ENCODE measurements at regions not wholly inside any gene's neighbourhood (a gene's known extent, or its start where the extent isn't known, plus 50 kb on each side); places are given as distances from the start of the nearest gene placed in this dataset.
"Not testable (repeated sequence)": the region's sequence is repeated elsewhere in the genome, so short reads cannot be mapped to it uniquely, and the experiment has no call there.

DNA sequence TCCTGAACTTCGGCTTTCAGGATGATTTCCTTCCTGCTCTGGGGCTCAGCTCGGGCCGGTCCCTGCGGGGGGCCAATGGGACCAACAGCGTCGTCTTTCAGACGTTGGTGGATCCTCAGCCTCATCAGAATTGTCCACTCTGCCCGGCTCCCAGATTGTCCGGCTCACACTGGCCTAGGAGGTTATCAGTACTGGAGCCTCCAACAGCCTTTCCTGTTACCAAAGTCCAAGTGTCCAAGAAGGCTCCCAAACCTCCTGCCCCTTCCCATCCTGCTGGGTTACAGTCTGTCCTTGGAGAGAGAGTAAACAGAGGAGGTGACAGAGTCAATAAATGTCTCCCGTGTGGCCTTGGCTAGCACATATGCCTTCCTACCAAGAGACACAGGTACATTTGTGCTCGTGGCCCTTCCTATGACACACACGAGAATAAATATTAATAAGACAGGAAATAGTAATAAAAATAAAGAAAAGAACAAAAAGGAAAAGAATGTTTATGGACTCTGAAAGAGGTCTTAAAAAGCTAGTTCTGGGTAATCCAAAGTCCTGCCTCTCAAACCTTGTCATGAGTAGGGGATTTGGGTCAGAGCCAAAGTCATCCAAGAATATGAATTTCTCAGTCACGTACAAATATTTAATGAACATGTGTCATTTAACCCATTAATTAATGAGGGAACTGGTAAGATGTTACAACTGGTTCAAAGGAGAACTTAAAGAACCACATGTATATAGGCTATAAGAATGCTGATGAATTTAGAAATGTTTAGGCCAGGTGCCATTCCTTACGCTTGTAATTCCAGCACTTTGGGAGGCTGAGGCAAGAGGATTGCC, 80.8 kb upstream of the SLC2A1 start:
- no peak for DNase-seq

DNA sequence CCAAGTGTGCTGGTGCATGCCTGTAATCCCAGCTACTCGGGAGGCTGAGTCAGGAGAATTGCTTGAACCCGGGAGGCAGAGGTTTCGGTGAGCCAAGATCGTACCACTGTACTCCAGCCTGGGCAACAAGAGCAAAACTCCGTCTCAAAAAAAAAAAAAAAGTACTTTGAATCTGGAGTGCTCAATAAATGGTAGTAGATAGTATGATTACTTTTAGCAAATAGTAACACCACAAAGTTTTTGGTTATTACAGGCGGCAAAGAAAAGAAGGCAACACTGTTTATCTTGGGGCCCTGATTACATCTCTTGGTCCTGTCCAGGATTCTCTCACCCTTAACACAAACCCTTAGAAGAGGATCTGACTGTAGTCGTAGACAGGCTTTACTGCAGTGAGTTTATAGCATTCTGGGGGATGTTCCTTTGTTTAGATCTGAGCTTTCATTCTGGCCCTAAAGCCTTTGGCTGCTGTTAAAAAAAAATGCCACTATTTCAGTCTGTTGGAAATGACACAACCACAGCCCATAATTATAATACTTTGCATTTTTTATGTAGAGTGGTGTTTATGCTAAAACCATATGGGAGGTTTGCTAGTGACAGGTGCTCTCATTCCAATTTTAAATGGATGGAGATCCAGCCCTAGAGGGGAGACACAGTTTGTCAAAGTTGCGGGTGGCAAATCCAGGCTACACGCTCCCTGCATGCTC, 79.7 kb upstream of the SLC2A1 start:
- no peak for DNase-seq

DNA sequence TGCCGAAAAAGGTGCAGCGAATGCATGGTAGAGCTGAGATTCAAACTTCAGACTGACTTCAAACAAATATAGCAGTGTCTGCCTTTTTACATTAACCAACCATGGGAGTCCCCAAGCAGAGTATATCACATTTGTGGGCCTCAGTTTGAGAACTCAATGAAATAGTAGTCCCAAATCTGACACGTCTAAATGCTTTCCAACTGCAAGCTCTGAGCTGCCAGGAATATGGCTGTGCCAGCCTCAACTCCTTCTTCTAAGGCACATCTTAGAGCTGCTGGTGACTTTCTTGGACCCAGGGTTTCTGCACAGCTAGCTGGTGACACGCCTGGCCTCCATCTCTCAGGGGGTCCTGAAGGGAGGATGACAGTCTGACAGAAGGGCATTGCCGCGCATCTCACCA, 78.8 kb upstream of the SLC2A1 start:
- DNase-seq = no peak

DNA sequence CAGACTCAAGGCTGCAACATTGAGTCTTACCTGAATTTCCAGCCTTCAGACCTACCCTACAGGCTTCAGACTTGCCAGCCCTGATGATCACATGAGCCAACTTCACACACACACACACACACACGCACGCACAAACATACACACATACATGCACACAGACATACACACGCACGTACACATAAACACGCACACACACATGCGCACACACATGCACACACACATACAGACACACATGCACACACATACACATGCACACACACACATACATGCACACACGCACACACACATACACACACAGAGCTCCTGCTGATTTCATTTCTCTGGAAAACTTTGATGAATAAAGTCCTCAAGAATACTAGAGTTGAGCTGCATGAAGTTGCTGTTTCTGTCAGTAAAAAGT, 78.3 kb upstream of the SLC2A1 start:
- DNase-seq = no peak

DNA sequence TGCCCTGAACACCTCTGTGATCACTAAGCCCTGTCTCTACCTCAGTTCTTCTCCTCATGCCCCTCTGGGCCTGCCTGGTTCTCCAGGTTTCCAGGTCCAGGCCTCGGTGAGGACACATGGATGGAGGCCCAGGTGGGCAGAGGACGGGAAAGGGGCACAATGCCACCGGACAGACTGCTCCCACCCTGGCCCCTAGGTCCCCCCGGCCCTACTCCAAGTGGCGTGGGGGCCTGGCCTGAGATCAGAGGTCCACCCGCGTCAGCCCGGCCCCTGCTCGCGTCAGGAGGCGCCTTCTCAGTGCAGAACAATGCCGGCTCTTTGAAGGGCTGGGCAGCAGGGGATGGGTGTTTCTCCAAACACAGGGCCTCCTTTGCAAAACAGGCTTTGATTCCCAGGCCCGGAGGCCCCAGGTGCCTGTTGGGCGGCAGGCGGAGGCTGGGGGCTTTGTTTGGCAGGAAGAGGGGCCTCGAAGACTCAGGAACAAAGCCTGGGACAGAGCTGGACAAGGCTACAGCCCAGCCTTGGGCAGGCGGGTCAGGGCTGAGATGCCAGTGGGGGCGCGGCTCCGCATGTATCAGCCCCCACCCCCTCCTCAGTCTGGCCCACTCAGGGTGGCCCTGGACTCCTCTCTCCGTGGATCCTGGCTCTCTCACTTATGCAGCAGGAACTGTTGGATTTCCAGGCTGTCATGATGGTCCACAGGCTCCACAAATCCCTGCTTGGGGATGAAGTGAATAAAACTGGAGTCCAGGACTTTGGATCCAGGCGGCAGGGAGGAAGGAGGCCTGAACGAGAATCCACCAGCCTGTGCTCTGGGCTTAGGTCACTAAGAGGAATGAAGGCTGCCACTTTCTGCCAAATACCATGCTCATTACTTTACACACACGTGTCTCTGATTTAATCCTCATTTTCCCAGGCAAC, 77.4 kb upstream of the SLC2A1 start:
- DNase-seq = no peak

DNA sequence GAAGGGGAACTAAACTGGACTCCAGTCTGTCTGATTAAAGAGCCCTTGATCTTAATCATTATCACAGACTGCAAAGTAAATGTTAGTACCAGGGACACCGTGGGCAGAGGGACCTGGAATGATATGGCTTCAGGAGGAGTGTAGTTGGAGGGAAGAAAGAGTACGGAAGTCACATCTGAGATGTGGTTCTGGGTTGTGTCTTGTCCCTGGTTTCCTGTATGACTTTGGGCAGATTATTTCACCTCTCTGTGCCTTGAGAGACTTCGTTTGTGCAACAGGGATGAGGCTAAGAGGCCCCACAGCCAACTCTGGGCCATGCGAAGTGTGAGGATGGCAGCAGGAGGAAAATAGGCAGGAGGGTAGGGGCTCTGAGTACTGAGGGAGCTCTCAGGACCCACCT, 76.1 kb upstream of the SLC2A1 start:
- DNase-seq = no peak

DNA sequence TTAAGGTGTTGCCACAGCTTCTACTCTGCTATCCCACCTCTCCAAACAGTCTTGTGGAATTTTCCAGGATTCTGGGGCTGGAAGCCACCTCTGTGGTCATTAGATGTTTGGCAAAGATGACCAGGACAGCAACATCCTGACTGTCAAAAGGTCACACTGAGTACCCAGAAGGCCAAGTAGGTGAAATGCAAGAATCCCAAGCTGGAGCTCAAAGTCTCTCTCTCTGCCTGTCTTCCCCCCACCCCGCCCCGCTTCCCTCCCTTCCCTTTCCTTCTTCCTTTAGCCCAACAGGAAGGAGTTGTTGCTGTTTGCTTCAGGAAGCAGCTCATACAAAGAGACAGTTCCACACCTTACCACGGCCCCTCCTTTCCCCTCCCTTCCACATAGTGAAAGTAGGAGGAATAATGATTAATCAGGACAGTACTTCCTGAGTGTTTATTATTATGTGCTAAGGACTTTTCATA, 75.6 kb upstream of the SLC2A1 start:
- DNase-seq = no peak

DNA sequence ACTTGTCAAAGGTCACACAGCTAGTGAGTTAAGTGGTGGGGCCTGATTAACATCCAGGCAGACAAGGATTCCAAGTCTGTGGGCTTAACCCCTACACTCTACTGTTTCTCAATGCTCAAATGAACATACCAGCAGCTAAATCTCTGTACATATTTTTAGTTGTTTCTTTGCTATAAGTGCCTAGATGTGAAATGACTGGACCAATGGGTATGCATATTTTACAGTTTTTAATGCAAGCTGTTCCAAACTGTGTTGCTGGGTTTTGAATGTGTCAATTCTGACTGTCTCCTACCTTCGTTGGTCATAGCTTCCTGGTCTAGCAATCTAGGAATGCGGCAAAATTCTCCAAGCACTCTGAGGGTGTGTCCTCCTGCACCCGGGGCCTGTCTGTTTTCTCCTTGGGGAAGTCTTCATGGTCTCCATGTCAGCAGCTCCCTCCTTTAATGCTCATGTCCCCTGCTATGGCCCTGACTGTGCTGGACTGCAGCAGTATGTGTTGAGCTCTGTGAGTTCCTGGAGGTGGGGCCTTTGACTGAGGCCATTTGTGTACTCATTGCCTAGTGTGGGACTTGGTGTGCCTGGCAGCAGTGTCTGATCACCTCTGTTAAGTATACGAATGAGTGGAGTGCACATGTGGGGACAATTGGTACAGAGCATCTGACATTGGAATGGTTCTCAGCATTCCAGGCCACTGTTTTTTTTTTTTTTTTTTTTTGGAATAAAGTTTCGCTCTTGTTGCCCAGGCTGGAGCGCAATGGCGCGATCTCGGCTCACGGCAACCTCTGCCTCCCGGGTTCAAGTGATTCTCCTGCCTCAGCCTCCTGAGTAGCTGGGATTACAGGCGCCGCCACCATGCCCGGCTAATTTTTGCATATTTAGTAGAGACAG, 72.9 kb upstream of the SLC2A1 start:
- no peak for DNase-seq

DNA sequence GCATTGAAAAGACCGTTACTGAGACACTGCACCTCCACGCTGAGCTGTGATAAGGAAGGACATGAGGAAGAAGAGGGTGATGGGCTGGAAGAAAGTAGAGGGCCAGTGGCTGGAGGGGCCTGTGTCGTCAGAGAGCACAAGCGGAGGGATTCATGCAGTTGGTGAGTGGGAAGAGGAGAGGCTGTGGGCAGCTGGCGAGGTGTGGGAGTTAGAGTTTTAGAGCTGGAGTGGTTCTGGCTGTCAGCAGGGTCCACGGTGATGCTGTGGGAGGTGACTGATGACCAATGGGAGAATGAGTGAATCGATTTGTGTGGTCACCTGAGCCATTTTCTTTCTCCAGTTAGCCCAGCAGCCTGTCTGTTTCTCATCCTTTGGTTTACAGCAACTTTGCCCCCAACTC, 66.2 kb upstream of the SLC2A1 start:
- DNase-seq = no peak

DNA sequence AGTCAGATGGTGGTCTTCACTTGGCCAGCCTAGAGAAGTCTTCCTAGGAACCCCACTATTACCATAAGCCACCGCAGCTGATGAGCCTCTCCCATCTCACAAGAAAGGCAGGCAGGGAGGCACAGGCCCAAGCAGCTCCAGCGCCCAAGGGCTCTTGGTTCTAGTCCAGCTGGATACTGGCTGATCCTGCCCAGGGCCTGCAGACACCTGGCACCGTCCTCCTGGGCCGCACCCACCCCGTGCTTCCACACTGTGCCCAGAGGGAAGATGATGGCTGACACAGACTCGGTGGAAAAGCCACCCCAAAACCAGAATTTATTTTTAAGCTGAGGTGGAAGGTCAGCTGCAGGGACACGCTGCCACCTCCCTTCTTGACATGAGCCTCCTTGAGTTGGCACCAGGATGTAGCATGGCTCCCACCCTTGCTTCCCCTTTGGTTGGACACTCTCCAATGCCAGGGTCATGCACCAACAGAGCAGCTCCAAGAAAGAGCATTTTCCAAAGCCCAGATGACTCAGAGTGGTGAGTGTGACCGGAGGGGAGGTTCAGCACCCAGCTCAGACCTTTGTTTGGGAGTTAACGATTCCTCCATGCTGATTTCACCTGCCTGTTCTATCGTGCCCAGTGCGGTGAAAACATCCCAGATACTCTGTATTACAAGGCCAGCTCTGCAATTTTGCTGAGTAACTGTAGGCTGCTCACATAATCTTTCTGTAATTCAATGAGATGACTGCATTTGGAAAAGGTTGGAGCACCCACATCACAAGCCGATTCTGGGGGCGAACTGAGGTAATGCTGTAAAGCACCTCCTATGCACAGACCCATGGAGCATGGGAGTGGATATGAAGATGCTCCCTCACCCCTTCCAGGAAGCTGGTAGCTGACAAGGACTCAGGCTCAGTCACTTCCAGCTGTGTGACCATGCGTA, 63.1 kb upstream of the SLC2A1 start:
- no peak for DNase-seq

DNA sequence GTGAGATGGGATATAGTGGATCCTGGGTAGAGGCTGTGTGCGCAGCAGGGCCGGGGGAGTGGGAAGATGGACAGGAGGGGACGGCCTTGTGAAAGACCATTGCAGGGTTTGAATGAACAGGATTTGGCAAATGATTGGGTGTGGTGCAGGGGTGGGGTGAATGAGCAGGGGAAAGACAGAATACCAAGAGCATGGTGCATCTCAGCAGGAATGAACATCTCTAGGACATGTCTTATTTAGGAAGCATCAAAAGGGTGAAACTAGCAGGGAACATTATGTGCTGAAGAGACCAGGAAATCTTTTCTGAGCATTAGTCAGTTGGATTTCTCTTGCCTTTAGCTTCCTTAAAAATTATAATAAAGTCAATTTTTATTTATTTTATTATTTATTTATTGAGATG, 60.6 kb upstream of the SLC2A1 start:
- no peak for DNase-seq

DNA sequence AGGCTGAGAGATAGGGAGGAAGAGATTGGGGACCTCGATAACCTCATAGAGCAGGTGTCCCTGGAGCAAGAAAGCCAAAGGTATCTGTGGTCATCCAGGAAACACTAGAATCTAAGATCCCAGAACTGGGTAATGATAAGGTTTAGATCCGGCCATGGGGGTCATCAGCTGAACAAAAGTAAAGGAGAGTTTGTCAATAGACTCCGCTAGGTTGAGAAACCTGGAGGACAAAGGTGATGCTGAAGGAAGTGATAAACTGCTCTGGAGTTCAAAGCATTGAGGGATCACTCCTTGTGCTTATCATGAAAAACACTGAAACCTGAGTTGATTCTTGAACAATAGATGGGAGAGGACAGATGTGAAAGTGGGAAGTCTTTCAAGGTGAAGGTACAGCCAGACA, 59.5 kb upstream of the SLC2A1 start:
- DNase-seq = no peak

DNA sequence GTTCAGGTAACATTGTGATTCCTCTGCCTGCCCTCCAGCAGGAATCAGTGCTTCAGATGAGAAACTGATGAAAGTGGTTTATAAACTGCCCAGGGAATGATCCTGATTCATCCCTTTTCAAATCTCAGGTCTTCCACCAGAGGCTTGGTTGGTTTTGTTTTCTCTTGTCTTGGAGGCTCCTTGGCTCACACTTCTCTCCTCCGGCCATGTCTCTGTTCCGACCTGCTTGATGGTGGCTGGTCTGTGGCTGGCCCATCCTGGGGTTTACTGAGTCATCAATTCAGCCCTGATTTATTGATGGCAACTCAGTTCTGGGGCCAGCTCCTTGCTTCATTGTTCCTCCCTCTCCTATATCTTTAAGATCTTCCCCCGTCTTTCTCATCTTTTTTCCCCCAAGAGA, 56.6 kb upstream of the SLC2A1 start:
- no peak for DNase-seq

DNA sequence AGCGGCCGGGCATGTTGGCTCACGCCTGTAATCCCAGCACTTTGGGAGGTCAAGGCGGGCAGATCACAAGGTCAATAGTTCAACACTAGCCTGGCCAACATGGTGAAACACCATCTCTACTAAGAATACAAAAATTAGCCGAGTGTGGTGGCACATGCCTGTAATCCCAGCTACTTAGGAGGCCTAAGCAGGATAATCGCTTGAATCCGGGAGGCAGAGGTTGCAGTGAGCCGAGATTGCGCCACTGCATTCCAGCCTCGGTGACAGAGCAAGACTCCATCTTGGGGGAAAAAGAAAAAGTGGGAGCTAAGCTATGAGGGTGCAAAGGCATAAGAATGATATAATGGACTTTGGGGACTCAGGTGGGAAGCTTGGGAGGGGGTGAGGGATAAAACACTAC, 55.9 kb upstream of the SLC2A1 start:
- DNase-seq = not testable (repeated sequence)

DNA sequence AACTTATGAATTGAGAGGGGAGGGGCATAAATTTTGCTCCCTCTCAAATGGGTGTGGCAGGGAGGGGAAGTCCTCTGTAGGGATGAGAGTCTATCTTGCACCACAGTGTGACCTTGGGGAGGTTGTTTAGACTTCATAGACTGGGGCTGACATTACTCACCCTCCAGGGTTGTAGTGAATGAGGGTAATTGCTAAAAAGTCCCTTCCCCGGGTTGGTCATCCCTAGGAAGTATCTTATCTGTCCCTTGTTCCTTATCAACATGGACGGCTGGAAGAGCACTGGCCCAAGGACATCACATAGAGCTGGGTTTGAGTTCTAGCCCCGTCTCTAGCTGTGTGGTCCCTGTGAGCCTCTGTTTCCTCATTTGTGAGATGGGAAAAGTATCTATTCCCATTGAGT, 52.4 kb upstream of the SLC2A1 start:
- DNase-seq = no peak

DNA sequence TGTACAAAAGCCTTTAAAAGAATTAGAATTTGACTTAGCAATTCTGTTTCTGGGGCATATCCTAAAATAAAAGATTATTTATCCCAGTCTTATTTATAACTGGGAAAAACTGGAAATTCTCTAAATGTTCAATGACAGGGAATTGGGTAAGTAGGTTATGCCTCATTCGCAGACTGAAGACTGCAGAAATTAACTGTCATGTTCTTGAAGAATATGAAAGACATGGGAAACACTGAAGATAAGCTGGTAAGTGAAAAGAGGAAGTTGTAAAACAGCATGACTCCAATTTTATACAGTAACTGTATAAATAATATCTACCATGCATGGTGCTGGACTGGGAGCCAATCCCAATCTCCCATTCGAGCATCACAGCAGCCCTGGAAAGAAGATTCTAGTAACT, 50.6 kb upstream of the SLC2A1 start:
- DNase-seq = no peak

DNA sequence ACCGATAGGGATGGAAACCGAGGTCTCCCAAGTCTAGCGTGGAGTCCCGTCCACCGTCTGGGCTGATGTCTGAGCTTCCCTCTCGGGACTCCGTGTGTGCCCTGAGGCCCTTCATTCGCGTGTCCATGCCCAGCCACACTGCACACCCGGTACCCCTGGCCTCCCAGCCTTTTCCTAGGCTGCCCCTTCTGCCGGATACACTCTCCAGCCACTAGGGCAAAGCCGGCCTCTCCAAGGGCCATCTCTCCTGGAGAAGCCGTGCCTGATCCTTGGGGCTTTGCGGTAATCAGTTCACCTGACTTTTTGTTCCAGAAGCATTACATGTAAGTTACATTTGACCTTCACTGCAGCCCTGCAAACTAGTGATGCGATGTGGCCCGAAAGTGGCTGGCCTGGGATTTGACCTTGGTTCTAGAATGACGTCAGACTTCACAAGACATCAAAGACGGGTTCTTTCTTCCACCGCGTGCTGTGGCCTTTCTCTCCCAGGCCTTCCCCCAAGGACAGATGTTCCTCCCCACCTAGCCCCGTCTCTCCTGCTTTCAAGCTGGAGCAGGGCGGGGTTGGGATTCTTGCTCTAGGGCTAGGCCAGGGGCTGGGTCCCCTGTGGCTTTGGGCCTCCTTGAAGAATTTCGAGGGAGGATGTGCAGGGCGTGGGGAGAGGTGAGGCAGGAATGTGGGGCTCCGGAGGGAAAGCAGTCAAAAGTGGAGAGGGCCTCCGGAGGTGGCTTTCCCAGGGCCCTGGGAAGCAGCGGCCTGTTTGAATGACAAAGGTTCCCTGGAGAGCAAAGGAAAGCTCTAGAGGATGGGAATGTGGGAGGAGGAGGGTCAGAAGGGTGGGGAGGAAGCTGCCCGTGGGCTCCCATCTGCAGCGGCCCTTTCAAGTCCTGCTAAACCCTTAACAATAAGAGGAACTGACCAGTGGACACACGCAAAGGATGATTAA, 49.7 kb upstream of the SLC2A1 start:
- DNase-seq = no peak

Measured in NCI-H187 treated with DMSO at 0.1 percent for 48 hours (cell line).